Effector memory CD4-positive, alpha-beta T cell (primary cell): ENCODE measurements at regions not wholly inside any gene's neighbourhood (a gene's known extent, or its start where the extent isn't known, plus 50 kb on each side); places are given as distances from the start of the nearest gene placed in this dataset.

Experiments
- DNase-seq, 3 donors: peaks; one replicate each; pipeline ENCODE4 v3.0.0-alpha.2; 2020
- H3K27ac ChIP-seq: 2 replicates; pipeline ENCODE4 v1.7.0; 2013; ENCODE audit warnings: mild to moderate bottlenecking, low read length, moderate library complexity; ENCODE audit not compliant: insufficient read depth, poor library complexity, severe bottlenecking
- H3K27me3 ChIP-seq: replicated peaks from 2 replicates; pipeline ENCODE4 v1.7.0; 2013; ENCODE audit warnings: mild to moderate bottlenecking, low read length; ENCODE audit not compliant: insufficient read depth, control insufficient read depth, poor library complexity, severe bottlenecking
- H3K36me3 ChIP-seq: 2 replicates; pipeline ENCODE4 v1.7.0; 2013; ENCODE audit warnings: mild to moderate bottlenecking, low read length, moderate library complexity; ENCODE audit not compliant: control insufficient read depth, insufficient read depth
- H3K4me1 ChIP-seq: 2 replicates; pipeline ENCODE4 v1.7.0; 2013; ENCODE audit warnings: low read length, mild to moderate bottlenecking; ENCODE audit not compliant: control insufficient read depth, insufficient read depth, poor library complexity, severe bottlenecking
- H3K4me3 ChIP-seq: 2 replicates; pipeline ENCODE4 v1.7.0; 2013; ENCODE audit warnings: low read length, low read depth, mild to moderate bottlenecking; ENCODE audit not compliant: insufficient read depth, poor library complexity, severe bottlenecking
- H3K9me3 ChIP-seq: 2 replicates; pipeline ENCODE4 v1.7.0; 2013; ENCODE audit warnings: mild to moderate bottlenecking, low read length, moderate library complexity; ENCODE audit not compliant: control insufficient read depth

DNA sequence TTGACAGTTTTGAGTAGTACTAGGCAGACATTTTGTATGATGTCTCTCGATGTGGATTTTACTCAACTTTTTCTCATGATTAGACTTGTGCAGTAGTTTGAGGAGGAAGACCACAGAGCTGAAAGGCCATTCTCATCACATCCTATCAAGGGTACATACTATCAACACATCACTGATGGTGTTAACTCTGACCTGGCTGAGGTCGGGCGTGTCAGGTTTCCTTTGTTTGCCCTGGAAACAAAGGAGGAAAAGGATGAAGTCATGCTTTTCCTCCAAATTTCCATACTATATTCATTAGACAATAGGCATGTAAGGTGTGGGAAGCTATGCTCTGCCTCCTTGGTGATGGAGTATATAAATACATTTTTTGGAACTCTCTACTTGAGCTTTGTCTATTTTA, 211.1 kb downstream of the DSEL start:
- H3K4me1 ChIP-seq, result no peaks in the 10 kb centered on the region
- H3K27me3 ChIP-seq, result no peaks in the 10 kb centered on the region
- H3K36me3 ChIP-seq, result no peaks in the 10 kb centered on the region
- H3K9me3 ChIP-seq, result peaks cover 5% of the 10 kb centered on the region
- no peak overlapping the region for H3K27ac ChIP-seq
- H3K4me3 ChIP-seq, result no peak overlapping the region
- no peak for DNase-seq

GRCh38 chr18:67302043-67302442, 214.5 kb downstream of the DSEL start:
- H3K36me3 ChIP-seq, result no peaks in the 10 kb centered on the region
- H3K9me3 ChIP-seq, result peaks cover 14% of the 10 kb centered on the region
- H3K27ac ChIP-seq, result no peak overlapping the region
- H3K4me3 ChIP-seq, result no peak overlapping the region
- no peak for DNase-seq
- no peaks in the 10 kb centered on the region for H3K4me1 ChIP-seq
- no peaks in the 10 kb centered on the region for H3K27me3 ChIP-seq

DNA sequence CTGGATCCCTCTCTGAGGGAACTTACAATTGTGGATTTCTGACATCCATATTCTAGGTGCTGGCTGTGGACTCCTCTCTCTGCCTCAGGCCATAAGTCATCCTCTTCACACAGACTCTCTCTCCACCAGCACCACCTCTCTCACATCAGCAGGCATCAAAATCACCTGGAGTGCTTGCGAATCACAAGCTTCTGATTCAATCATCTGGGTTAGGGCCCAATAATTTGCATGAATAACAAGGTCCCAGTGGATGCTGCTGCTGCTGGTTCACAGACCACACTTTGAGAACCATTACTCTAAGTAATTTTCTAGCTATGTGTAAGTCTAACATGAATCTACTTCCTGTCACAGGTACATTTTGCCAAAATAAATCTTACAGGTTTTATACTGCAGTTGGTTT, 214.9 kb downstream of the DSEL start:
- Histone ChIP-seq H3K4me1 (no peaks in the 10 kb centered on the region), H3K27me3 (no peaks in the 10 kb centered on the region), H3K4me3 (no peak overlapping the region), H3K9me3 (peaks cover 14% of the 10 kb centered on the region), H3K36me3 (no peaks in the 10 kb centered on the region), H3K27ac (no peak overlapping the region)
- no peak for DNase-seq

- no peak for DNase-seq
- Histone ChIP-seq H3K27ac (no peak overlapping the region), H3K9me3 (peaks cover 14% of the 10 kb centered on the region), H3K4me3 (no peak overlapping the region), H3K27me3 (no peaks in the 10 kb centered on the region), H3K4me1 (no peaks in the 10 kb centered on the region), H3K36me3 (no peaks in the 10 kb centered on the region)
Observed at GRCh38 chr18:67300498-67300897, 216.0 kb downstream of the DSEL start.

GRCh38 chr18:67292814-67293213, 223.7 kb downstream of the DSEL start:
- no peaks in the 10 kb centered on the region for H3K27me3 ChIP-seq
- H3K27ac ChIP-seq, result no peak overlapping the region

GRCh38 chr18:67290421-67290820, 226.1 kb downstream of the DSEL start:
- Histone ChIP-seq H3K9me3 (no peaks in the 10 kb centered on the region), H3K27ac (no peak overlapping the region), H3K36me3 (no peaks in the 10 kb centered on the region), H3K4me1 (no peaks in the 10 kb centered on the region), H3K4me3 (no peak overlapping the region), H3K27me3 (no peaks in the 10 kb centered on the region)
- DNase-seq, result no peak

More at GRCh38 chr18:67292814-67293213, 223.7 kb downstream of the DSEL start:
- no peaks in the 10 kb centered on the region for H3K36me3 ChIP-seq
- no peak overlapping the region for H3K4me3 ChIP-seq
- no peaks in the 10 kb centered on the region for H3K4me1 ChIP-seq
- no peak for DNase-seq
- no peaks in the 10 kb centered on the region for H3K9me3 ChIP-seq

GRCh38 chr18:67285583-67285982, 230.9 kb downstream of the DSEL start:
- Histone ChIP-seq H3K9me3 (no peaks in the 10 kb centered on the region), H3K27me3 (no peaks in the 10 kb centered on the region), H3K4me1 (no peaks in the 10 kb centered on the region), H3K36me3 (no peaks in the 10 kb centered on the region), H3K4me3 (no peak overlapping the region), H3K27ac (no peak overlapping the region)
- no peak for DNase-seq

DNA sequence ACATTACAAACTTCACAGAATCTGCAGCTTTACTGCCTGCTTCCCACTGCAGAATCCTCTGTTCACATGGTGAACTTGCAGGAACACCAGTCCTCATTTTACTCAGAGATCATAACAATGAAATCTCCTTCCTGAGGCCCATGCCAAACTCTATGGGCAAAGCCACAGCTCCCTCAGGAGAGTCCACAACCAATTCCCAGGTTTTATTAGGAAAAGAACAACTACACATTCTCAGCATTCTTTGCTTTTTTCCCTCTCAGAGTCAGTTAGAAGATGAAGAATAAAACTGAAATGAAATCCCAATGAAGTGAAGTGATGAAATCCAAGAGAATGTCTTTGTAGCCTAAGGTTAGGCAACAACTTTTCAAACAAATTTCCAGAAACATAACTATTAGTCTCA, 233.7 kb downstream of the DSEL start:
- DNase-seq, result no peak

GRCh38 chr18:67281746-67282145, 234.8 kb downstream of the DSEL start:
- Histone ChIP-seq H3K27ac (no peak overlapping the region), H3K4me1 (no peaks in the 10 kb centered on the region), H3K27me3 (no peaks in the 10 kb centered on the region), H3K36me3 (no peaks in the 10 kb centered on the region), H3K4me3 (no peak overlapping the region), H3K9me3 (no peaks in the 10 kb centered on the region)
- DNase-seq, result no peak

More for the DNA sequence above, 233.7 kb downstream of the DSEL start:
- Histone ChIP-seq H3K4me1 (no peaks in the 10 kb centered on the region), H3K36me3 (no peaks in the 10 kb centered on the region), H3K27ac (no peak overlapping the region), H3K27me3 (no peaks in the 10 kb centered on the region), H3K4me3 (no peak overlapping the region), H3K9me3 (no peaks in the 10 kb centered on the region)

DNA sequence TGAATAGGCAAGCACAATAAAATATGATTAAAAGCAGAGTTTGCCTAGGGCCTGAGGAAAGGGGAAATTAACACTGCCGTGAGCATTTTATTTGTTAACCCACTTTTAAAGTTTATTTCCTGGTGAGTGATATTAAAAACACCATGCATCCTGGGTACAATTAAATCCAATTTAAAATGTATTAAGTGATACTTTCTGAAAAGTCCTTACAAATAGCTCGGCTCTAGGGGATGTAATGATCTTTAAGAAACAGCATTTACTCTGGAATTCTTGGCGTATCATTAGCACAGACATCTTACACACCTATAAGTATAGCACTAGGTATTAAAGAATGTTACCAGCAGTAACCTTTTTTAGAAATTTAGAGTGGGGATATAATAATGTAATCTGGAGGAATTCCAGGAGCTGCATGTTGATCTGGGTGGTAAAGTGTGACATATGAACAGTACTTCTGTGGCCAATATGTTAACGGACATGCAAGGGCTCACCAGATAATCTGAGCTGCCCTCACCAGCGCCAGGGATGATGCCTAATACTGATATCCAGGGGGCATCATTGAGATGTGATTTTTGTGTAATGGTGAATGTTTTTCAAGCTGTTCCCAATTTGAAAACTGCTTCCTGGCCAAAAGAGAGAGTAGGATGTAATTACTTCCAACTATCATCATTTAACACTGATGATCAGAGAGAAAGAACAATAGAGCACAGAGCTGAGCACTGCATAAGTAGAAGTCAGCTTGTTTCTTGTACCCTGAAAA, 235.9 kb downstream of the DSEL start:
- no peaks in the 10 kb centered on the region for H3K4me1 ChIP-seq
- DNase-seq, result no peak
- no peak overlapping the region for H3K27ac ChIP-seq
- no peak overlapping the region for H3K4me3 ChIP-seq
- H3K9me3 ChIP-seq, result no peaks in the 10 kb centered on the region
- H3K27me3 ChIP-seq, result no peaks in the 10 kb centered on the region
- no peaks in the 10 kb centered on the region for H3K36me3 ChIP-seq
